ENCODE measurements at regions not wholly inside any gene's neighbourhood (a gene's known extent, or its start where the extent isn't known, plus 50 kb on each side); places are given as distances from the start of the nearest gene placed in this dataset.
"Not testable (repeated sequence)": the region's sequence is repeated elsewhere in the genome, so short reads cannot be mapped to it uniquely, and the experiment has no call there.

DNA sequence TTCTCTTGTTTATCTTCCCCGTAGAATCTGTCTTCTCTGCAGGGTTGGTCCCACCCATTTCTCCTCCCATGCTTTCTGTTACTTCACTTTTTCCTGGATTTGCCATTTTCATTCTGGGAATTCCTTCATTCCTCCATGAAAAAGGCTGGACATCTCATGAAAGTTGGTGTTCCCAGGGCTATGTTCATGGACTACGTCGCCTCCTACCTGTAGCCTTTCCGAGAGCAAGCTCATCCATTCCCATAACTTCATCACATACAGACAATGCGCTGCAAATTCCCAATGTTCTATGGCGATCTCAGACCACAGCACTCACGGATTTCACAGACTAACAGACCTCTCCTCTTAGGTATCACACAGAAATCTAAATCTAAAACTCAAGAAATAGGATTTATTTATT is 217.1 kb downstream of the EXOC5 start:
- H3K9me3 Mint-ChIP-seq: peaks cover 0 to 2% (median 0%) of the 10 kb centered on the region in 6 donors
- no peaks in the 10 kb centered on the region for H3K36me3 Mint-ChIP-seq
- peaks cover 2 to 8% (median 3%) of the 10 kb centered on the region in 3 donors for H3K27me3 Mint-ChIP-seq (ENCODE audit: low read depth in 3 of 3)
- no peak overlapping the region for H3K27ac Mint-ChIP-seq
- H3K4me1 Mint-ChIP-seq: no peaks in the 10 kb centered on the region
- no peak overlapping the region for H3K4me3 Mint-ChIP-seq
- no peak for DNase-seq

DNA sequence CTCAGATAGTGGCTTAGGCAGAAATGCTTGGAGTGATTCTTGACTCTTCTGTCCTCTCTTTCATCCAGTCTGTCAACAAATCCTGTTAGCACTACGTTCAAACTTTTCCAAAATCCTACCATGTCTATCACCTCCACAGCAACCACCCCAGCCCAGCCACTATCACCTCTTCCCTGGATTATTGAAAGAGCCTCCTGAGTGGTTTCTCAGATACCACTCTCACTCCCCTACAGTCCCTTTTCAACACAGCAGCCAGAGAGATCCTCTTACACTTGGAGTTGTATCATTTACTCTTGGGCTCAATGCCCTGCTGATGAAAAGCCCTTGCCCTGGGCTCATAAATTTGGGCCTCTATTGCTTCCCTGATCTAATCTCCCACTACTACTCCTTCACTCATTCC is 218.9 kb downstream of the EXOC5 start:
- no peak overlapping the region for H3K27ac Mint-ChIP-seq
- no peak overlapping the region for H3K4me3 Mint-ChIP-seq
- H3K27me3 Mint-ChIP-seq (ENCODE audit: low read depth in 3 of 3): peaks cover 2 to 8% (median 3%) of the 10 kb centered on the region in 3 donors
- DNase-seq: no peak
- H3K9me3 Mint-ChIP-seq: peaks cover 0 to 4% (median 0%) of the 10 kb centered on the region in 6 donors
- no peaks in the 10 kb centered on the region for H3K4me1 Mint-ChIP-seq
- no peaks in the 10 kb centered on the region for H3K36me3 Mint-ChIP-seq

DNA sequence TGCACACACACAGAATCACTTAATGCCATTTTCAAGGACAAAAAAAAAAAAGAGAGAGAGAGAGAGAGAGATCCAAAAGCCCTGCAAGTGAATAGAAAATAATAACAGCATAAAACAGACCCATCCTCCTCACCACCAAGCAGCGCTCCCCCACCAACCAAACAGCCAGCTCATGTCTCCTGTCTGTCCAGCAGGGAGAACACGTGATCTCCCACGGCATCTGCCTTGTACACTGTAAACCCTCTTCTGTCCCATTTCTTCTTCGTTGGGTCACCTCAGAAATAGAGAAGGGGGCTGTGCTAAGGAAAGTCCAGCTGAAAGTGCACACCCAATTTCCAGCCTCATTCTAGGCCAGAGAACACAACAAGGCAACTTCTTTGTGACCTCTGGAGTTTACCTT is 222.5 kb downstream of the EXOC5 start:
- no peaks in the 10 kb centered on the region for H3K4me1 Mint-ChIP-seq

DNA sequence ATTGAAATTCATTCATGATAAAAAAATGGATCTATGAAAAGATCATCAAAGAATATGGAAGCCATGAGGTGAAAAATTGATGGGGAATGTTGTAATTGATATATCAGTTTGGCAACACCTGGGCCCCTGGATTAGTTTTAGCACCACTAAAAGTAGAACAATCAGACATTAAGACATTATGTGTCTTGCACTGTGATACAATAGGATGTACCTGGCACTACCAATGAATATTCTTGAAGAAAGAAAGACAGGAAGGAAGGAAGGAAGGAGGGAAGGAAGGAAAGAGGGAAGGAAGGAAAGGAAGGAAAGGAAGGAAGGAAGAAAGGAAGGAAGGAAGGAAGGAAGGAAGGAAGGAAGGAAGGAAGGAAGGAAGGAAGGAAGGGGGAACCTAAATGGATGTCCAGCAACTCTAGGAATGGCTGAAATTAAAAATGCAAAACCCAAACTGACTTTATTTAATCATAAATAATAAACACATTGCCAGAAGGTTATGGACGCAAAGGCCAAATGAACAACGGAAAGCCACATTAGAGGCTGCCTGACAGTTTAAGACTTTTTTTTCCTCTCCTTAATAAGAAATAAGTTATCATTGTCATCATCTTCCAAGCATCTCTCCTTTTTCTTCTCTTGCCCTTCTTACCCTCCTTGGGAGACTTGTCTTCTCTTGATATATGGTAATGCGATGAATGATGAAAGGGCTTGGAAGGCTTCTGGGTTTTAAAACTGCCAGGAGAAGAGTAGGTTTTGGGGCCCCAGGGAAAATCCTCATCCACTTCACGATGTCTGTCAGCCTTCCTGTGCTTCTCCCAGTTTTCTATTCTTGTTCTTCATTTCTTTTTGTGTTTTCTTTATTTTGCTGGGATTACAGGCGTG is 224.4 kb downstream of the EXOC5 start:
- not testable (repeated sequence) for H3K9me3 Mint-ChIP-seq; H3K36me3 Mint-ChIP-seq; H3K4me1 Mint-ChIP-seq; H3K27me3 Mint-ChIP-seq (ENCODE audit: low read depth in 3 of 3); H3K27ac Mint-ChIP-seq; DNase-seq; H3K4me3 Mint-ChIP-seq

More for the DNA sequence above, 222.5 kb downstream of the EXOC5 start:
- H3K4me3 Mint-ChIP-seq: no peak overlapping the region
- H3K27me3 Mint-ChIP-seq (ENCODE audit: low read depth in 3 of 3): peaks cover 3 to 4% (median 4%) of the 10 kb centered on the region in 3 donors
- H3K27ac Mint-ChIP-seq: no peak overlapping the region
- no peak for DNase-seq
- no peaks in the 10 kb centered on the region for H3K36me3 Mint-ChIP-seq
- peaks cover 0 to 2% (median 0%) of the 10 kb centered on the region in 6 donors for H3K9me3 Mint-ChIP-seq

DNA sequence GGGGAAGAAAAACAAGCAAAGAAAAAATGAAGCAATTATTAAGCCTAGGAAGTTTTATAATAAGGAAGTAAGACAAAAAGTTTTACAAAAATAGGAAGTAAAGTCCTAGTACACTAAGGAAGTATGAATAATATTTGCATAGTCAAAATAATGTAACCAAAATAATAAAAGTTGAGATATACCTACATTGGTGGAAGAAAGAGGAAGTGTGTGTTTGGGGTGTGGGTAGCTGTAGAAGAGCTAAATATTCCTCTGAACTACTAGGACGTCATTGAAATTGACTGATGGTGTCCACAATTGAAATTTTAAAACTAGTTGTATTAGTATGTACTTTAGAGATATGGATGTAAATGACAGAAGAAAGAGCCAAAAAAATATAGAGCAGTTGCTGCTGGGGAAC is 228.4 kb upstream of the OTX2 start:
- Mint-ChIP-seq H3K9me3 (peaks cover 0 to 4% (median 0%) of the 10 kb centered on the region in 6 donors), H3K36me3 (no peaks in the 10 kb centered on the region), H3K4me1 (no peaks in the 10 kb centered on the region), H3K27me3 (ENCODE audit: low read depth in 3 of 3) (peaks cover 0 to 6% (median 3%) of the 10 kb centered on the region in 3 donors), H3K27ac (no peak overlapping the region), H3K4me3 (no peak overlapping the region)
- DNase-seq: no peak

DNA sequence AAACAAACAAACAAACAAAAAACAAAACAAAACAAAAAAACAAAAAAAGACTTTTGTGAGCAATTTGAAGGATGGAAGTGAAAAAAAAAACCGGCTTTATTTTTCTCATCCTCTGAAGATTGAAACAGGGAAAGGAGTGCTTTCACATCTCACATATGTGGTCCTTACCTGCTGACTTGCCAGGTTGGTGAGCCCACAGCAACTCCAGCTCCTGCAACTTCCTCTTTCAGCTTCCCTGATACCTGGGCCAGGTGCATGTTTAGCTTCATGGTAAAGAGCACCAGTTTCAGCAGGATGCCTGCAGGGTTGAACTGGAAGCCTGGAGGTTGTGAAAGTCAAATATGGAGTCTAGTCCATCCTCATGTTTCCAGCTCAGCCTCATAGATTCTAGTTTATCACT is 221.2 kb upstream of the OTX2 start:
- Mint-ChIP-seq H3K9me3 (peaks cover 0 to 12% (median 4%) of the 10 kb centered on the region in 6 donors), H3K27me3 (ENCODE audit: low read depth in 3 of 3) (peaks cover 2 to 10% (median 2%) of the 10 kb centered on the region in 3 donors), H3K4me3 (no peak overlapping the region), H3K36me3 (no peaks in the 10 kb centered on the region), H3K27ac (no peak overlapping the region), H3K4me1 (no peaks in the 10 kb centered on the region)
- no peak for DNase-seq

DNA sequence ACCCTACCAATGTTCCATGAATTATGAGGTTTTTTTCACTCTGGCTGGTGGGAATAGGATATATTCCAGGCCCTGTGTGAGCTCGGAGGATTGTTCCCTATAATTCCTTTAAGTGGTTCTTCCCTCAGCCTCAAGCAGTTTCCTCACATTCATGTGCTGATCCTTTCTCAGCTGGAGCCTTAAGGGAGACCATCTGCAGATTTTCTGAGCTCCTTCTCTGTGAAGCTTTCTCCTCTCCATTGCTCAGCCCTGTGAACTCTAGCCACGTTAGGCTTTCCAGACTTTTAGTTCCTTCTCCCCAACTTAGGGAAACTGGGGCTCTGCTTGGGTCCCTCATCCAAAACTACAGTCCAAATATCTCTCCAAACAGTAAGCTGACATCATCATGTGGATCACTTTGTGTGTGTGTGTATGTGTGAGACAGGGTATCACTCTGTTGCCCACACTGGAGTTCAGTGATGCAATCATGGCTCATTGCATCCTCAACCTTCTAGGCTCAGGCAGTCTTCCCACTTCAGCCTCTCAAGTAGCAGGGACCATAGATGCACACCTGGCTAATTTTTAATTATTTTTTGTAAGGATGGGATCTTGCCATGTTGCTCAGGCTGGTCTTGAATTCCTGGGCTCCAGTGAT is 219.5 kb upstream of the OTX2 start:
- peaks cover 2 to 10% (median 2%) of the 10 kb centered on the region in 3 donors for H3K27me3 Mint-ChIP-seq (ENCODE audit: low read depth in 3 of 3)
- no peak for DNase-seq
- no peak overlapping the region for H3K4me3 Mint-ChIP-seq
- no peaks in the 10 kb centered on the region for H3K4me1 Mint-ChIP-seq
- H3K36me3 Mint-ChIP-seq: no peaks in the 10 kb centered on the region
- H3K9me3 Mint-ChIP-seq: peaks cover 0 to 12% (median 4%) of the 10 kb centered on the region in 6 donors
- H3K27ac Mint-ChIP-seq: no peak overlapping the region

DNA sequence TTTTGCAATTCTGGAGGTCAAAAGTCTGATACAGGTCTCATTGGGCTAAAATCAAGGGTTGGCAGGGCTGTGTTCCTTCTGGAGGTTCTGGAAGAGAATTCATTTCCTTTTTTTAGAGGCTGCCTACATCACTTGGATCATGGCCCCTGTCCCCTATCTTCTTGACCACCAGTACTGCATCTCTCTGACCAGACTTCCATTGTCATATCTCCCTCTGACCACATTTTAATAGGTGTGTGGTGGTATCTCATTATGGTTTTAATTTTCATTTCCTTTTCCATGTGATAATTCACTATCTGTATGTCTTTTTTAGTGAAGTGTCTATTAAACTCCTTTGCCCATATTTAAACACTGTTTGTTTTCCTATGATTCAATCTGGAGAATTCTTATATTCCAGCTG is 215.2 kb upstream of the OTX2 start:
- no peaks in the 10 kb centered on the region for H3K27me3 Mint-ChIP-seq (ENCODE audit: low read depth in 3 of 3)
- no peaks in the 10 kb centered on the region for H3K4me1 Mint-ChIP-seq
- no peak overlapping the region for H3K4me3 Mint-ChIP-seq
- H3K27ac Mint-ChIP-seq: no peak overlapping the region
- no peak for DNase-seq
- peaks cover 0 to 8% (median 1%) of the 10 kb centered on the region in 6 donors for H3K9me3 Mint-ChIP-seq
- H3K36me3 Mint-ChIP-seq: no peaks in the 10 kb centered on the region

DNA sequence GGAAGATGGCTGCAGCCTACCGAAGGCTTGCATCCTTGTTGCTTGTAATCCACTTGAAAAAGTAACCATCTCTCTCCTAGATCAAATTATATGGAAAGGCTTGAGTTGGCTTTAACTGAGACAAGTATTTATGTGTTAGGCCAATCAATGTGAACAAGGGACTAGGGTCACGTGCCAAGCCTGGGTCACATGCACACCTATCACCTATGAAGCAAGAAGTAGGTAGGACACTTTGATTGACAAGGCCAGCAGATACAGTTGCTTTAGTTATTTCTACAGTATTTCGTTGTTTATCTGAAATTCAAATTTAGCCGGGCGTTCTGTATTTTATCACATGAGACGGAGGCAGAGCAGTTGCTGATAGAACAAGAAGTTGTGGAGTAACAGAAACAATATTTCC is 212.3 kb upstream of the OTX2 start:
- no peaks in the 10 kb centered on the region for H3K27me3 Mint-ChIP-seq (ENCODE audit: low read depth in 3 of 3)
- H3K4me1 Mint-ChIP-seq: no peaks in the 10 kb centered on the region
- H3K9me3 Mint-ChIP-seq: peaks cover 0 to 12% (median 0%) of the 10 kb centered on the region in 6 donors
- no peak for DNase-seq
- H3K27ac Mint-ChIP-seq: no peak overlapping the region
- H3K36me3 Mint-ChIP-seq: no peaks in the 10 kb centered on the region
- H3K4me3 Mint-ChIP-seq: no peak overlapping the region

DNA sequence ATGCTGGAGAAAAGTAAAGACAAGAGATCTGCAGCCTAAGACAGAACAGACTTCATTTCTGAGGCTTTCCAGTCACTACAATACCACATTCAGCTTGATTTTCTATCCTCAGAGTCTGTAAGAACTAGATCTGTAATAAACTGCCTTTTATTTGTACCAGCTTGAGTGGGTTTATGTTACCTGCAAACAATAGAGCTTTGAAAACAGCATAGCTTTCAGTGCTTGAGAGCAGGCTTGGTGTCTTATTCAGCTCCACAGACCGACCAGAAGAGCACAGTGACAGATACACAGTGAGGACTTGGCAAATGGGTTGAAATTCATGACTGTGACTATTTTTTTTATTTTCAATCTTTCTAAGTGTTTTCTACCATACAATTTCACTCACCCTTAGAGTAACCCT is 207.8 kb upstream of the OTX2 start:
- Mint-ChIP-seq H3K4me3 (no peak overlapping the region), H3K9me3 (peaks cover 0 to 15% (median 4%) of the 10 kb centered on the region in 6 donors), H3K36me3 (peaks cover 0 to 3% (median 0%) of the 10 kb centered on the region in 3 donors), H3K4me1 (no peaks in the 10 kb centered on the region), H3K27ac (no peak overlapping the region), H3K27me3 (ENCODE audit: low read depth in 3 of 3) (no peaks in the 10 kb centered on the region)
- DNase-seq: no peak

DNA sequence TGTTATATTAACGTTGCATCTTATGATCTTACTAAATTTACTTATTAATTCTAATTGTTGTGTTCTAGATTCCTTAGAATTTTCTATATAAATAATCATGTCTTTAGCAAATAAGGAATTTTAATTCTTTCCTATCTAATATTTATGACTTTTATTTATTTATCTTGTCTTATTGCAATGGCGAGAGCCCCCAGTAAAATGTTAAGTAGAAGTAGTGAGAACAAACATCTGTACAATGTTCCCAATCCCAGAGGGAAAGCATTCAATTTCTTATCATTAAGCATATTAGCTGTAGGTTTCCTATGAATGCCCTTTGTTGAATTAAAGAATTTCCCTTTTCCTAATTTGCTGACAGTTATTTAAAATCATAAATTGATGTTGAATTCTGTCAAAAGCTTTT is 203.7 kb upstream of the OTX2 start:
- H3K27ac Mint-ChIP-seq: no peak overlapping the region
- H3K27me3 Mint-ChIP-seq (ENCODE audit: low read depth in 3 of 3): peaks cover 0 to 2% (median 2%) of the 10 kb centered on the region in 3 donors
- peaks cover 0 to 15% (median 5%) of the 10 kb centered on the region in 6 donors for H3K9me3 Mint-ChIP-seq
- H3K4me1 Mint-ChIP-seq: no peaks in the 10 kb centered on the region
- DNase-seq: no peak
- H3K36me3 Mint-ChIP-seq: peaks cover 0 to 3% (median 0%) of the 10 kb centered on the region in 3 donors
- no peak overlapping the region for H3K4me3 Mint-ChIP-seq

DNA sequence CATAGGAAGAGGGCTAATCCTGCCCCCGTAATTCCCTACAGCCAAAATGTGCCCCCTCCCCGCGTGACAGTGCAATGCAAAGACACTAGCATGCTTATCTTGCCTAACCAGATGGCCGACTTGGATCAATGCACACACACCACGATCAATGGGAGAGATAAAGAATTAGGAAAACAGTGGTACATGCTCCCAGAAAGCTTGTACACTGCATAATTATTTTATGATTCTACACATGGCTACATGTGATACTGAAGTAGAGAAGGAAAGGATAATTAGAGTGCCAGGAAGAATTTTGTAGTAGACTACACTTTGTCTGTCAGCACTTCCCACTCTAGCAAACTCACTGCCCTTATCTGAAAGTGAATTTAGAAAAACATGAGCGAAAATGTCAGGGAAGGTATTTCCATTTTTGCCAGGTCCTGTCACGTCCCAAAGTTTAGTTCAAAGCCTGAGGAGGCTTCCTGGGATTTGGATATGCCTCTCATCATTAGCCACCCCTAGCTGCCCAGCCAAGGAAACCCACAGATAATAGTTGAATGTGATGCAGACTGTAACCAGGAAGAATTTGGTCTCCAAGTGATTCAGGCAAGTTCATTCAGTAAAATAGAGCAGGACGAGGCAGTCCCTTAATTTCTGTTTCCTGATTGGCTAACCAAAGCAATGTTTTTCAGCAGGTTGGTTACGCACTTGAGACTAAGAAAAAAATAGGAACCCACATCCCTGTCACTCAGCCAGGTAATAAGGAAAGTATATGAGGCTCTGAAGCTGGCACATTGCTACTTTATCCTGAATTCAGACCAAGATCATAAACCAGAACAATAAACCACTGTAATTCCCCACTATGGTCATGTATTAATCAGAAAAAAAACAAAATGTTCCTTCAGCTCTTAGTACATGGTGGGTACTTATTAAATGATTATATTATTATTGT is 199.6 kb upstream of the OTX2 start:
- no peak overlapping the region for H3K4me3 Mint-ChIP-seq
- peaks cover 0 to 2% (median 2%) of the 10 kb centered on the region in 3 donors for H3K27me3 Mint-ChIP-seq (ENCODE audit: low read depth in 3 of 3)
- H3K36me3 Mint-ChIP-seq: peaks cover 0 to 3% (median 0%) of the 10 kb centered on the region in 3 donors
- H3K9me3 Mint-ChIP-seq: peaks cover 0 to 14% (median 4%) of the 10 kb centered on the region in 6 donors
- no peak overlapping the region for H3K27ac Mint-ChIP-seq
- H3K4me1 Mint-ChIP-seq: no peaks in the 10 kb centered on the region
- DNase-seq: no peak

DNA sequence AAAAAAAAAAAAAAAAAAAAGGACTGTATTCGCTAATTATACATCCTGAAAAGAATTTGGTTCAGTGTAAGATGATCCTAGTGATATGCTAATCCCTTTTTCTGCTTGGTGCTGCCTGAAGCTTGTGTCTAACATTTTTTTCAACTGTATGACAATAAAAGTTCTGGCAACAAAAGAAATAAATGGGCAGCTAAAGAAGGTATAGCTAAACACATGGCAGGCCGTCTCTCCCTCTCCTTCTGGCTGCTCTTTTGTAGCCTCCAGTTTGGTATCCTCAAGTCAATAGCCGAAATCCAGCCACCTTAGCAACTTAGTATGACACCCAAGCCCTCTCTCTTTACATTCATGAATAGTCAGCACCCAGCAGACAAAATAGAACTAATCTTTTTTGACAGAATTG is 198.3 kb upstream of the OTX2 start:
- H3K27me3 Mint-ChIP-seq (ENCODE audit: low read depth in 3 of 3): peaks cover 0 to 2% (median 2%) of the 10 kb centered on the region in 3 donors
- no peaks in the 10 kb centered on the region for H3K4me1 Mint-ChIP-seq
- peaks cover 0 to 2% (median 0%) of the 10 kb centered on the region in 3 donors for H3K36me3 Mint-ChIP-seq

More for the DNA sequence above, 198.3 kb upstream of the OTX2 start:
- Mint-ChIP-seq H3K27ac (no peak overlapping the region), H3K9me3 (peaks cover 0 to 11% (median 2%) of the 10 kb centered on the region in 6 donors), H3K4me3 (no peak overlapping the region)
- no peak for DNase-seq
